Erythroblast (primary cell): ENCODE measurements at regions not wholly inside any gene's neighbourhood (a gene's known extent, or its start where the extent isn't known, plus 50 kb on each side); places are given as distances from the start of the nearest gene placed in this dataset.

Experiments
- GATA1 ChIP-seq: IDR thresholded peaks from 2 replicates; pipeline ENCODE4 v1.6.1; 2011; ENCODE audit warnings: low read depth, mild to moderate bottlenecking, control low read depth, low read length, moderate library complexity
- POLR2A ChIP-seq: IDR thresholded peaks from 2 replicates; pipeline ENCODE4 v1.6.1; 2011; ENCODE audit warnings: mild to moderate bottlenecking, low read length

- TF ChIP-seq POLR2A (no peak), GATA1 (no peak)
Observed at GRCh38 chr3:147615035-147615434, 205.9 kb downstream of the ZIC1 start.
